ENCODE measurements at regions not wholly inside any gene's neighbourhood (a gene's known extent, or its start where the extent isn't known, plus 50 kb on each side); places are given as distances from the start of the nearest gene placed in this dataset.

GRCh38 chr21:43312011-43312410 is 114.9 kb downstream of the SIK1 start:
- no peak for TF ChIP-seq GABPA (IDR thresholded peaks at IDR 0.05; ENCODE audit: low read depth)
- TF ChIP-seq CTCF (IDR thresholded peaks at IDR 0.05; ENCODE audit: insufficient read depth, low read length) = no peak
- TF ChIP-seq REST (IDR thresholded peaks at IDR 0.05; ENCODE audit: insufficient replicate concordance, low read depth) = no peak
- no peak for TF ChIP-seq POLR2AphosphoS5 (IDR thresholded peaks at IDR 0.05; ENCODE audit: low read depth)
- no peak for TF ChIP-seq SPI1 (IDR thresholded peaks at IDR 0.05; ENCODE audit: borderline replicate concordance, low read depth)
